ENCODE measurements at regions not wholly inside any gene's neighbourhood (a gene's known extent, or its start where the extent isn't known, plus 50 kb on each side); places are given as distances from the start of the nearest gene placed in this dataset.

DNA sequence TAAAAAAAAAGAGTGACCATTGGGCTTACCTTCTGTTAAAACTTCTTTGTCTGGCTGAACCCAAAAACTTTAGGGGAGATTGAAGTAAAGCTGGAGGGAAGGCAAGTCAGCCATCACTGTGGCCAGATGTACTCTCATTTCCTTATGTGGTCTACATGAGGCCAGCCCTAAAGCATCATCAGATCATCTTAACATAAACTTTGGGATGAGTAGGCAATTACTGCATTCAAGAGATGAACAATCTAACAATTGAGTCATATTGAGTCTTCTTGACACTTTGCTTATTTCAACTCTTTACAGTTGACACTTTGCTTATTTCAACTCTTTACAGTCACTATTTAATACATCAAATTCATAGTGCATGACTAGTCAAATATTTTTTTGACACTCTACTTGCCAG is 155.6 kb downstream of the QPCT start:
- H3K27ac ChIP-seq (ENCODE audit: low read depth, low read length) = no peak overlapping the region
- H3K36me3 ChIP-seq (ENCODE audit: control insufficient read depth in 3 of 3, insufficient read depth in 3 of 3, low read length in 3 of 3) = no peaks in the 10 kb centered on the region
- H3K27me3 ChIP-seq (ENCODE audit: control insufficient read depth in 3 of 3, insufficient read depth in 3 of 3, low read length in 3 of 3) = no peaks in the 10 kb centered on the region
- no peaks in the 10 kb centered on the region for H3K9me3 ChIP-seq (ENCODE audit: control insufficient read depth in 3 of 3, low read length in 3 of 3)
- H3K4me1 ChIP-seq (ENCODE audit: control insufficient read depth in 3 of 3, insufficient read depth in 3 of 3, low read length in 3 of 3) = peaks cover 0 to 3% (median 3%) of the 10 kb centered on the region in 3 donors
- H3K9ac ChIP-seq (ENCODE audit: low read depth in 1 of 3, low read length in 3 of 3) = no peak overlapping the region
- H3K4me3 ChIP-seq (ENCODE audit: low read length in 3 of 3) = no peak overlapping the region

DNA sequence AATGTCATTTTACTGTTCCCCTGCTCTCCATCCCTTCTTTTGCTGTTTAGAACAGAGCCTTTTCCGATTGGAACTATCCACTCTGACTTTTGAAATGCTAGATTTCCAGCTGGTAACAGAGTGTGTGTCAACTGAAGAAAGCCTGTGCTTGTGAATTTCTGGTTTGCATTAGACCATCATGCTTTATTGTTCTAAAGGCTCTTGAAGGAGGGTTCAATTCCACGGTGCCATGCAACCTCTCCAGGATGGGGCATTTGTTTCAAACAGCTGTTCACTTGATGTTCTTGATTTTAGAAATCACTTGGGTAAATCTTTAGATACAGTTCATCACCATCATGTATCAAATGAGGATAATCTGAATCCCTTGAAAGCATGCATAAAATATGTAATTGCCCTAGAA is 156.7 kb downstream of the QPCT start:
- no peak overlapping the region for H3K27ac ChIP-seq (ENCODE audit: low read depth, low read length)
- no peaks in the 10 kb centered on the region for H3K9me3 ChIP-seq (ENCODE audit: control insufficient read depth in 3 of 3, low read length in 3 of 3)

DNA sequence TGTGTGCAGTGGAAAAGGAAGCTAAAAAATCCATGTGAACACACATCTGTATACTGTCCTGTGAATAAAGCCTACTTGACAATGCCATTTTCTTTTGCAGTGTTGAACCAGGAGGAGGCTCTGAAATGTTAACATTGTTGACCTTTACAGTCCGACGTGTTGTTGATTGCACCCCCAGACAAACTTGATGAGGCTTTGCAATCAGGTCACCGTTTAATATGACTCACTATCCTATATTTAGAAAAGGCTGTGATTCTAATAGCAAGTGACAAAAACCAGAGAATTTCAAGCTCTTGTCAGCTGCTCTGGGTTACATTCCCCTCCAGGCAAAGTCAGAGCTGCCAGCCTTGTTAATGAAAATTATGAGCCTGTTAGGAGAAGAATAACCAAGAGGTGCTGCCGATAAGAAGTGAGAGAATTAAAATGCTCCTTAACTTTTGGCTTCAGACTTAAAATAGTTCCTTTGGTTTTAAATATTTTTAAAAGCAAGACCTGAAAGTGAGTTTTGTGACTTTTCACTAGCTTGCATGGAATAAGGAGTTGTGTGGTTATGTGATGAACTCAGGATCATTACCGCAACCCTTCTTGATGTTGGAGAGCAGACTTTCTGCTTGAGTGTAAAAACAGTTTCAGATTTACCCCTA is 162.1 kb downstream of the QPCT start:
- peak overlapping the region in 2 of 3 donors; percentile 46 to 73 for H3K9ac ChIP-seq (ENCODE audit: low read depth in 1 of 3, low read length in 3 of 3)
- H3K4me1 ChIP-seq (ENCODE audit: control insufficient read depth in 3 of 3, insufficient read depth in 3 of 3, low read length in 3 of 3) = peaks cover 6 to 31% (median 27%) of the 10 kb centered on the region in 3 donors
- peak overlapping the region; percentile 75 for H3K27ac ChIP-seq (ENCODE audit: low read depth, low read length)
- no peaks in the 10 kb centered on the region for H3K9me3 ChIP-seq (ENCODE audit: control insufficient read depth in 3 of 3, low read length in 3 of 3)
- H3K4me3 ChIP-seq (ENCODE audit: low read length in 3 of 3) = peak overlapping the region in 1 of 3 donors; percentile 42
- H3K27me3 ChIP-seq (ENCODE audit: control insufficient read depth in 3 of 3, insufficient read depth in 3 of 3, low read length in 3 of 3) = no peaks in the 10 kb centered on the region
- no peaks in the 10 kb centered on the region for H3K36me3 ChIP-seq (ENCODE audit: control insufficient read depth in 3 of 3, insufficient read depth in 3 of 3, low read length in 3 of 3)

More for the DNA sequence above, 156.7 kb downstream of the QPCT start:
- no peak overlapping the region for H3K9ac ChIP-seq (ENCODE audit: low read depth in 1 of 3, low read length in 3 of 3)
- H3K36me3 ChIP-seq (ENCODE audit: control insufficient read depth in 3 of 3, insufficient read depth in 3 of 3, low read length in 3 of 3) = no peaks in the 10 kb centered on the region
- H3K27me3 ChIP-seq (ENCODE audit: control insufficient read depth in 3 of 3, insufficient read depth in 3 of 3, low read length in 3 of 3) = no peaks in the 10 kb centered on the region
- no peak overlapping the region for H3K4me3 ChIP-seq (ENCODE audit: low read length in 3 of 3)
- H3K4me1 ChIP-seq (ENCODE audit: control insufficient read depth in 3 of 3, insufficient read depth in 3 of 3, low read length in 3 of 3) = peaks cover 0 to 12% (median 11%) of the 10 kb centered on the region in 3 donors

GRCh38 chr2:37507051-37507410 is 162.6 kb downstream of the QPCT start:
- H3K4me1 ChIP-seq (ENCODE audit: control insufficient read depth in 3 of 3, insufficient read depth in 3 of 3, low read length in 3 of 3) = peaks cover 6 to 31% (median 27%) of the 10 kb centered on the region in 3 donors
- peak overlapping the region; percentile 75 for H3K27ac ChIP-seq (ENCODE audit: low read depth, low read length)
- peak overlapping the region in 1 of 3 donors; percentile 42 for H3K4me3 ChIP-seq (ENCODE audit: low read length in 3 of 3)
- H3K36me3 ChIP-seq (ENCODE audit: control insufficient read depth in 3 of 3, insufficient read depth in 3 of 3, low read length in 3 of 3) = no peaks in the 10 kb centered on the region
- H3K9me3 ChIP-seq (ENCODE audit: control insufficient read depth in 3 of 3, low read length in 3 of 3) = no peaks in the 10 kb centered on the region
- H3K27me3 ChIP-seq (ENCODE audit: control insufficient read depth in 3 of 3, insufficient read depth in 3 of 3, low read length in 3 of 3) = no peaks in the 10 kb centered on the region
- peak overlapping the region in 2 of 3 donors; percentile 46 to 73 for H3K9ac ChIP-seq (ENCODE audit: low read depth in 1 of 3, low read length in 3 of 3)

DNA sequence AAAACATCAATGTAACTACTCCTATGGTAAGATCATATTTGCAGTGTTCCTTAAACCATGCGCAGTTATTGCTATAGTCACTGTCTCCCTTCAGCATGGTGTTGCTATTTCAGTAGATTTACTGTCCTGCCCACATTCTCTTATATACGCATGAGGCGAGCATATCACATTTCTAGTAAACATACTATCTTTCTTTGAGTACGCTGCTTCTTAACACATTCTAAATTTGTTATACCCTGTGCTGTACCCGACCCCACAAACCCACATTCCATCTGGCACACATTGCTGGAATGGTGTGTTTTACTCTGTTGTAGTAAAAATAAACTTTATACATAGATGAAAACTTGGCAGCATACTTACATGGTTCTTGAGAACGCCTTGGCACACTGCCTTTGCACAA is 163.3 kb downstream of the QPCT start:
- Histone ChIP-seq H3K4me1 (ENCODE audit: control insufficient read depth in 3 of 3, insufficient read depth in 3 of 3, low read length in 3 of 3) (peaks cover 6 to 31% (median 27%) of the 10 kb centered on the region in 3 donors), H3K9me3 (ENCODE audit: control insufficient read depth in 3 of 3, low read length in 3 of 3) (no peaks in the 10 kb centered on the region), H3K27me3 (ENCODE audit: control insufficient read depth in 3 of 3, insufficient read depth in 3 of 3, low read length in 3 of 3) (no peaks in the 10 kb centered on the region), H3K4me3 (ENCODE audit: low read length in 3 of 3) (no peak overlapping the region), H3K36me3 (ENCODE audit: control insufficient read depth in 3 of 3, insufficient read depth in 3 of 3, low read length in 3 of 3) (no peaks in the 10 kb centered on the region), H3K27ac (ENCODE audit: low read depth, low read length) (peak overlapping the region; percentile 75), H3K9ac (ENCODE audit: low read depth in 1 of 3, low read length in 3 of 3) (peak overlapping the region in 1 of 3 donors; percentile 35)

DNA sequence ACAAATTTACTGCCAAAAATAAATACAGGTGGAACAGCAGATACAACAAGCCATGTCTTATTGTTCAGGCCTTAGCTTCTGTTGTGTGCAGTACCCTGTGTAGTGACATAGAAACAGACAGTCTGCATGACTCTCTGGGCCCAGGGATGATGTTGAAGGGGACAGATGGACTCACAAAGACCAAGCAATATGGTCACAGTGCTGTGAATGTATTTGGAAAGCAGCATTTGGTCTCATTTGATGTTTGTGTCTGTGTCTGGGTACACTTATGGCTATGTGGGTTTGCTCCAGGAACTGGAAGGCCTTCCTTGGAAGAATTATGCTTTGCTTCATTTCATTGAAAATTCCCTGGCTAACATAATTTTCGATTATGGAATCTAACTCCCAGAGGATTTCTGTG is 158.5 kb downstream of the CDC42EP3 start:
- no peak overlapping the region for H3K27ac ChIP-seq (ENCODE audit: low read depth, low read length)
- H3K4me3 ChIP-seq (ENCODE audit: low read length in 3 of 3) = no peak overlapping the region
- no peak overlapping the region for H3K9ac ChIP-seq (ENCODE audit: low read depth in 1 of 3, low read length in 3 of 3)
- no peaks in the 10 kb centered on the region for H3K36me3 ChIP-seq (ENCODE audit: control insufficient read depth in 3 of 3, insufficient read depth in 3 of 3, low read length in 3 of 3)
- H3K4me1 ChIP-seq (ENCODE audit: control insufficient read depth in 3 of 3, insufficient read depth in 3 of 3, low read length in 3 of 3) = peaks cover 0 to 4% (median 3%) of the 10 kb centered on the region in 3 donors
- H3K27me3 ChIP-seq (ENCODE audit: control insufficient read depth in 3 of 3, insufficient read depth in 3 of 3, low read length in 3 of 3) = no peaks in the 10 kb centered on the region
- H3K9me3 ChIP-seq (ENCODE audit: control insufficient read depth in 3 of 3, low read length in 3 of 3) = no peaks in the 10 kb centered on the region

DNA sequence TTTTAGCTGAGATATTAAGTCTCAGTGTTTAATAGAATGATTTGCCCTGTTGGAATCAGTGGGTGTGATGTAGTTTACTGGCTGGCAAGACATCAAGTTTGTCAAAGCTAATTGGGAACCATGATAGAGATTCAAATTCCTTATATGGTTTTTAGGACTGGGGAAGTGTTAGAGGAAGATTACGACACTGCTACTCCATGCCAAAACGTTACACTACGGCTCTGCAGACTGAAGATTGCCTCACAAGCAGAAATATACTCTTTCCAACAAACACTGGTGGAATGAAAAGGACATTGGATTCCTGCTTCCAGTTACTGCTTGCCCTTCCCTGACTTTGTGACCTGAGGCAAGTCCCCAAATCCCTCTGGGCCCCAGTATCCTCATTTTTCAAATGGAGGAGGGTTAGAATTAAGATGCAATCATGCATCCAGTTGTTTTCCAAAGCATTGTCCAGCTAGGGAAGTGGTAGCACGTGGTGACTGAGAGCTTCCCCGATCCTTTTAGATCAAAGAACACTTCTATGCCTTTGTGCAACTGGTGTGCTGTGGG is 147.6 kb downstream of the CDC42EP3 start:
- Histone ChIP-seq H3K36me3 (ENCODE audit: control insufficient read depth in 3 of 3, insufficient read depth in 3 of 3, low read length in 3 of 3) (no peaks in the 10 kb centered on the region), H3K27me3 (ENCODE audit: control insufficient read depth in 3 of 3, insufficient read depth in 3 of 3, low read length in 3 of 3) (no peaks in the 10 kb centered on the region), H3K4me1 (ENCODE audit: control insufficient read depth in 3 of 3, insufficient read depth in 3 of 3, low read length in 3 of 3) (peaks cover 6 to 9% (median 8%) of the 10 kb centered on the region in 3 donors), H3K27ac (ENCODE audit: low read depth, low read length) (peak overlapping the region; percentile 19), H3K4me3 (ENCODE audit: low read length in 3 of 3) (no peak overlapping the region), H3K9me3 (ENCODE audit: control insufficient read depth in 3 of 3, low read length in 3 of 3) (no peaks in the 10 kb centered on the region), H3K9ac (ENCODE audit: low read depth in 1 of 3, low read length in 3 of 3) (no peak overlapping the region)

DNA sequence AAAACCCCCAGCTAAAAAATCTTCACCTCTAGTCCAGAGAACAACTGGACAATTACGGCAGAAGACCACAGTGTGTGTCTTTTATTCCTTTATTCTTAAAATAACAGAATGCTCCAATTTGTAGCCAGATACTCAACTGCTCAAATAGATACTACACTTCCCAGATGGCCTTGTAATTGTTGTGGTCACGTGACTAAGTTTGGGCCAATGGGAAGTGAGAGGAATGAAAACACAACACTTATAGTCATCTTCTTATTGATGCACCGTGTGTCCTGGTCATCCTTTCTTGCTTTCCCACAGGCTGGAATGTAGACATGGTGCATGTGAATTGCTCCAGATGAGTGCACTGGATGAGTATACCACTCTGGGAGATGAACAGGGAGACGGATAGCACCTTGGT is 145.1 kb downstream of the CDC42EP3 start:
- Histone ChIP-seq H3K9ac (ENCODE audit: low read depth in 1 of 3, low read length in 3 of 3) (no peak overlapping the region), H3K27me3 (ENCODE audit: control insufficient read depth in 3 of 3, insufficient read depth in 3 of 3, low read length in 3 of 3) (no peaks in the 10 kb centered on the region), H3K36me3 (ENCODE audit: control insufficient read depth in 3 of 3, insufficient read depth in 3 of 3, low read length in 3 of 3) (no peaks in the 10 kb centered on the region), H3K4me3 (ENCODE audit: low read length in 3 of 3) (no peak overlapping the region), H3K9me3 (ENCODE audit: control insufficient read depth in 3 of 3, low read length in 3 of 3) (no peaks in the 10 kb centered on the region), H3K4me1 (ENCODE audit: control insufficient read depth in 3 of 3, insufficient read depth in 3 of 3, low read length in 3 of 3) (peaks cover 6 to 9% (median 8%) of the 10 kb centered on the region in 3 donors), H3K27ac (ENCODE audit: low read depth, low read length) (no peak overlapping the region)

GRCh38 chr2:37526856-37527255 is 144.6 kb downstream of the CDC42EP3 start:
- H3K27ac ChIP-seq (ENCODE audit: low read depth, low read length) = no peak overlapping the region
- H3K4me1 ChIP-seq (ENCODE audit: control insufficient read depth in 3 of 3, insufficient read depth in 3 of 3, low read length in 3 of 3) = peaks cover 6 to 9% (median 8%) of the 10 kb centered on the region in 3 donors
- H3K4me3 ChIP-seq (ENCODE audit: low read length in 3 of 3) = no peak overlapping the region
- H3K9me3 ChIP-seq (ENCODE audit: control insufficient read depth in 3 of 3, low read length in 3 of 3) = no peaks in the 10 kb centered on the region
- H3K9ac ChIP-seq (ENCODE audit: low read depth in 1 of 3, low read length in 3 of 3) = no peak overlapping the region
- H3K27me3 ChIP-seq (ENCODE audit: control insufficient read depth in 3 of 3, insufficient read depth in 3 of 3, low read length in 3 of 3) = no peaks in the 10 kb centered on the region
- H3K36me3 ChIP-seq (ENCODE audit: control insufficient read depth in 3 of 3, insufficient read depth in 3 of 3, low read length in 3 of 3) = no peaks in the 10 kb centered on the region

- no peak overlapping the region for H3K27ac ChIP-seq (ENCODE audit: low read depth, low read length)
These were observed 144.1 kb downstream of the CDC42EP3 start for GRCh38 chr2:37527361-37527760.

More at GRCh38 chr2:37527361-37527760, 144.1 kb downstream of the CDC42EP3 start:
- no peak overlapping the region for H3K4me3 ChIP-seq (ENCODE audit: low read length in 3 of 3)
- peaks cover 6 to 9% (median 8%) of the 10 kb centered on the region in 3 donors for H3K4me1 ChIP-seq (ENCODE audit: control insufficient read depth in 3 of 3, insufficient read depth in 3 of 3, low read length in 3 of 3)
- no peaks in the 10 kb centered on the region for H3K9me3 ChIP-seq (ENCODE audit: control insufficient read depth in 3 of 3, low read length in 3 of 3)
- no peaks in the 10 kb centered on the region for H3K27me3 ChIP-seq (ENCODE audit: control insufficient read depth in 3 of 3, insufficient read depth in 3 of 3, low read length in 3 of 3)
- no peaks in the 10 kb centered on the region for H3K36me3 ChIP-seq (ENCODE audit: control insufficient read depth in 3 of 3, insufficient read depth in 3 of 3, low read length in 3 of 3)
- no peak overlapping the region for H3K9ac ChIP-seq (ENCODE audit: low read depth in 1 of 3, low read length in 3 of 3)
